Epithelial cell of proximal tubule (primary cell): ENCODE measurements at regions not wholly inside any gene's neighbourhood (a gene's known extent, or its start where the extent isn't known, plus 50 kb on each side); places are given as distances from the start of the nearest gene placed in this dataset.

Experiments used
- DNase-seq: peaks from one replicate; pipeline ENCODE4 v3.0.0-alpha.2; 2011; ENCODE audit warnings: low read depth
- H3K4me3 ChIP-seq: 2 replicates; pipeline ENCODE4 v1.5.1; 2011; ENCODE audit warnings: low read depth, mild to moderate bottlenecking, low read length
- TF ChIP-seq, protein P1 (sequence below): conservative IDR thresholded peaks from 2 replicates; pipeline ENCODE4 v1.5.1; 2012; ENCODE audit warnings: low read depth, mild to moderate bottlenecking, low read length

DNA sequence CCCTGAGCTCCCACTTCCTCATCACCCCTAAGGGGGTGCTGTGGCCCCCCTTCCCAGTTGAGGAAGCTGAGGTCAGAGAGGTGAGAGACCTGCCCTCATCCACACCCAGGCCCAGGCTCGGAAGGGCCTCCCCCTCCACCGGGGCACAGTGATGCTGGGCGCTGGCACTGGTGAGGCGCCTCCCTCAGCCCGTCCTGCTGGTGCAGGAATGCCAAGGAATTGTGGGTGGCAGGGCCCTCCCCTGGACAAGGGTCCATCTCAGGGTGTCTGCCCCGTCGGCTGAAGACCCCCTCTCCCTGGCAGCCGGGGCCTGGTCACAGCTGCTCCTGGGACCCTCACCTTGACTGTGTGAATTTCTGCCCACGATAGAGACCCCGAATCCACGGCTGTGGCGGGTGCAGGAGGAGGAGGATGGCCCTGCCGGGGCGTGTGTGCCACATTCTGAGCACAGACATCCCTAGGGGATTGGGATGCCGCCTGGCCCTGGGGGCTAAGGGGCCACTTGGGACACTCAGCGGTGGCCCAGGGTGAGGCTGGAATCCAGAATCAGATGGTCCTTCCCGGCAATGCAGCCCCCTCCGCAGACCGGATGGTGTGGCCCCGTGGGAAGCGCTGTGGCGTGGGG lies 70.2 kb upstream of the GATA5 start:
- DNase-seq = no peak
- H3K4me3 ChIP-seq = no peak overlapping the region
- TF ChIP-seq, protein P1, sequence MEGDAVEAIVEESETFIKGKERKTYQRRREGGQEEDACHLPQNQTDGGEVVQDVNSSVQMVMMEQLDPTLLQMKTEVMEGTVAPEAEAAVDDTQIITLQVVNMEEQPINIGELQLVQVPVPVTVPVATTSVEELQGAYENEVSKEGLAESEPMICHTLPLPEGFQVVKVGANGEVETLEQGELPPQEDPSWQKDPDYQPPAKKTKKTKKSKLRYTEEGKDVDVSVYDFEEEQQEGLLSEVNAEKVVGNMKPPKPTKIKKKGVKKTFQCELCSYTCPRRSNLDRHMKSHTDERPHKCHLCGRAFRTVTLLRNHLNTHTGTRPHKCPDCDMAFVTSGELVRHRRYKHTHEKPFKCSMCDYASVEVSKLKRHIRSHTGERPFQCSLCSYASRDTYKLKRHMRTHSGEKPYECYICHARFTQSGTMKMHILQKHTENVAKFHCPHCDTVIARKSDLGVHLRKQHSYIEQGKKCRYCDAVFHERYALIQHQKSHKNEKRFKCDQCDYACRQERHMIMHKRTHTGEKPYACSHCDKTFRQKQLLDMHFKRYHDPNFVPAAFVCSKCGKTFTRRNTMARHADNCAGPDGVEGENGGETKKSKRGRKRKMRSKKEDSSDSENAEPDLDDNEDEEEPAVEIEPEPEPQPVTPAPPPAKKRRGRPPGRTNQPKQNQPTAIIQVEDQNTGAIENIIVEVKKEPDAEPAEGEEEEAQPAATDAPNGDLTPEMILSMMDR = no peak

DNA sequence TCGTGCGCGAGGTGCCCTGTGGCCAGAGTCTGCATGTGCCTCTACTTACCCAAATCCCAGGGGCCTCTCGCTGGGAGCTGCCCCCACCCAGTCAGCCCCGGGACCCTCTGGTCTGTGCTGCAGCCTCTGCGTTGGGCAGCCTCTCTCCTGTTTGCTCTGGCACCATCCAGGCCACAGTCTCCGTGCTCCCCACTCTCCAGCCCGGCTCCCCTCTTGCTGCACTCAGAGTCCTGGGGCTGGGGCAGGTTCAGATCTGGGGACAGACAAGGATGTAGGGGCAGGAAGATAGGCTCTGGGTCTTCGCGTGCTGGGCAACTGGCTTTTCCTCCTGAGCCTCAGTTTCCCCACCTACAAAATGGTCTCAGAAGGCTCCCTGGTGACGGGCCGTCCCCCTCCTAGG lies 70.8 kb upstream of the GATA5 start:
- no peak for DNase-seq
- TF ChIP-seq, protein P1 = no peak
- no peak overlapping the region for H3K4me3 ChIP-seq

DNA sequence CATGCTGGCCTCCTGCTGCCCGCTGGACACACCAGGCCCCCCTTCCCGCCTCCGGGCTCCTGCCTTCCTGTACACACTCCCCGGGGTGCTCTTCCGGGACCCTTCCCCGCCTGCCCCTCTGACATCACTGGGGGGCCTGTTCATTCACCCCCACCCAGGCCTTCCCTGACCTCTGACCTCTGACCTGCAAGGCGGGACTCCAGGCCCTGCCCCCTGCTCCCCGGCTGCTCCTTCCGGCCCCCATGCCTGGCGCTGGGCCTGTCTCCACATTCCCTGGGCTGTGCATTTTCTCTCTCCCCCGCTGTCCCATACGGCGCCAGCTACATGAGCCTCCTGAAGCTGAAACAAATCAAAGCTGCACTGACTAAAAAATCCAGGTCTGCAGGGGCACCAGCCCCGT lies 71.6 kb upstream of the GATA5 start:
- DNase-seq = no peak
- TF ChIP-seq, protein P1 = no peak
- H3K4me3 ChIP-seq = no peak overlapping the region

DNA sequence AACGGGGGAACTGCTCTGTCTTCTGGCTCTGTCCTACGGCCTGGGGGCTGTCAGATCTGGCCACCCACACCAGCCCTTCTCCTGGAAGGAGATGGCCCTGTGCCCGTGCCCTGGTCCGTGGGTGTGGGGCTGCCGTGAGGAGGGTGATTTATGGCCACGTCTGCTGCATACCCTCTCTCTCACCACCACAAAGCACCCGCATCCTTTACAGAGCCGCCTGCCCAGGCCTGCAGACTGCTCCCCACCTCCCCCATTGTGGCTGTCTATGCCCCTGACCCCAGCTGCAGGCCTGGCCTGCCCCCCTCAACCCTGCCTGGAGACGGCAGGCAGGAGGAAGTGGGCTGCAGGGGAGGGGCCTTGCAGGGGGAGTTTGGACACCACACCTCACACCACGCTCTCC lies 72.7 kb upstream of the GATA5 start:
- H3K4me3 ChIP-seq = no peak overlapping the region
- TF ChIP-seq, protein P1 = no peak
- DNase-seq = no peak

DNA sequence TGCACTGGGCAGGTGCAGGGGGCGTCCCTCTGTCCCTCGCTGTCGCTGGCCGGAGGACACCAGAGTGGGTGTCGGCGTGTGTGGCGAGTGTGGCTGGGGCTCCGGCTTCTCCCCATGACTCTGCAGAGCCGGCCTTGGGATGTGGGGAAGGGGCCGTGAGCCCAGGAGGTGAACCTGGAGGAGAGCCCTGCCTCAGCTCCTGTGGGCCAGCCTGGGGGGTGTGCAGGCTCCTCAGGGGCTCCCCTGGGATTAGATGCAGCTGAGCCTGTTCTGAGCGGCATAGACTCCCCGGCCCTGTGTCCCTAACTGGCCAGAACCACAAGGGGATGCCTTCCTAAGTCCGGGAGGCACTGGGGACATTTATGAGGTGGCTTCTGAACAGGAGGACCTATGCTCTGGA lies 73.2 kb upstream of the GATA5 start:
- no peak for DNase-seq
- TF ChIP-seq, protein P1 = no peak
- H3K4me3 ChIP-seq = no peak overlapping the region

DNA sequence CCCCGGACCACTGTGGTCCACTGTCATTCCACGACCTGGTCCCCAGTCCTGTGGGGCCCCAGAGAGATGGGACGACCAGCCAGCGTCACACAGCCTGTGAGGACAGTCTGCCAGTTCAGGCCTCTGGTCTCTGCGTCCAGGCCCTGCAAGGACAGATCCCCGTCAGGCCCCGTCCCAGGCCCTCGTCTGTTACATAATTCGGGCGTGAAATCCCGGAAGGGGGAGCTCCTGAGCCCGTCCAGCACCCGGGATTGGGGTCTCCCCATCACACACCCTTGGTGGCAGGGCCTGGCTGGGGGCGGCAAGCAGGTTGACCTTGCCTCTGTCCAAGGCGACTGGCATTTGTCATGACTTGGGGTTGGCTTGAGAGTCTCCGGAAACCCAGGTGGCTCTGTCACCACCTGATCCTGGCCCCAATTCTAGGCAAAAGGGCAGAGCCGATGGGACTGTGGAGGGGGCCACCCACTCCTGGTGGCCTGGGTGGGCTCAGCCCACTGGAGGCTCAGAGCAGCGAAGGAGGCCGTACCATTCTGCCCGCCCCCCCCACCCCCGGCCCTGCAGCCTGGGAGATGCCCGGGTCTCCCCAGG lies 73.8 kb upstream of the GATA5 start:
- no peak for DNase-seq
- no peak overlapping the region for H3K4me3 ChIP-seq
- TF ChIP-seq, protein P1 = no peak

DNA sequence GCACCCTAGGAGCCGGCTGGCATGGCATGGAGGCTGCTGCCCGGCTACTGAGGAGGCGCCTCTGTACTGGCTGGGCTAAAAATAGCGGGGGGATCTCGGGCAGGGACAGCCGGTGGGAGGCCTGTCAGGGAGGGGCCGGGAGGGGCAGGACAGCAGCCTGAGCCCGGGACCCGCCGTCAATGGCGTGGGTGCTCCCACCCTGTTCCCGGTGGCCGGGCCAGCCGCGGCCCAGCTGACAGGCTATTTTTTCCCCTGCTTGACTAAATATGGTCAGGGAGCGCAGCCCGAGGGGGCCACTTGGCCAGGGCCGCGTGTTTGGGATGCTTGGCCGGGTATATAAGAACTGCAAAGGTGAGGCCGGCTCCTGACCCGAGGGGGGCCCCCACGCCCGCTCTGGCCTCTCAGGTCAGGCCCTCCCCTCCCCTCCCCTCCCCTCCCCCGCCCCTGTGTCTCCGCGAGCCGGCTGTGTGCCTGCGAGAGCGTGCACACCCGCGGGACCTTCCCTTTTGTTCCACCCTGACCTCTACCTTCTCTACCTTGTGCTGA lies 74.4 kb upstream of the GATA5 start:
- H3K4me3 ChIP-seq = no peak overlapping the region
- no peak for DNase-seq
- TF ChIP-seq, protein P1 = no peak
